ENCODE measurements at regions not wholly inside any gene's neighbourhood (a gene's known extent, or its start where the extent isn't known, plus 50 kb on each side); places are given as distances from the start of the nearest gene placed in this dataset.

GRCh38 chr21:35367553-35367952 is 318.5 kb upstream of the RUNX1 start:
- DNase-seq (ENCODE audit: low spot score) = no peak

- DNase-seq (ENCODE audit: low spot score) = no peak
Observed at GRCh38 chr21:35366394-35367080, 317.4 kb upstream of the RUNX1 start.

GRCh38 chr21:35363458-35363857 is 314.4 kb upstream of the RUNX1 start:
- no peak for DNase-seq (ENCODE audit: low spot score)

GRCh38 chr21:35361988-35362387 is 312.9 kb upstream of the RUNX1 start:
- no peak for DNase-seq (ENCODE audit: low spot score)

GRCh38 chr21:35360870-35361570 is 311.9 kb upstream of the RUNX1 start:
- DNase-seq (ENCODE audit: low spot score) = no peak

GRCh38 chr21:35359076-35359475 is 310.0 kb upstream of the RUNX1 start:
- no peak for DNase-seq (ENCODE audit: low spot score)

- DNase-seq (ENCODE audit: low spot score) = no peak
Observed at GRCh38 chr21:35358008-35358407, 308.9 kb upstream of the RUNX1 start.

GRCh38 chr21:35357041-35357780 is 308.1 kb upstream of the RUNX1 start:
- no peak for DNase-seq (ENCODE audit: low spot score)

- DNase-seq (ENCODE audit: low spot score) = no peak
Observed at GRCh38 chr21:35354078-35354477, 305.0 kb upstream of the RUNX1 start.

GRCh38 chr21:35352793-35353192 is 303.7 kb upstream of the RUNX1 start:
- no peak for DNase-seq (ENCODE audit: low spot score)

GRCh38 chr21:35352066-35352770 is 303.1 kb upstream of the RUNX1 start:
- DNase-seq (ENCODE audit: low spot score) = no peak

- DNase-seq (ENCODE audit: low spot score) = no peak
Observed at GRCh38 chr21:35351434-35351833, 302.3 kb upstream of the RUNX1 start.

GRCh38 chr21:35350965-35351364 is 301.9 kb upstream of the RUNX1 start:
- no peak for DNase-seq (ENCODE audit: low spot score)

GRCh38 chr21:35349376-35350080 is 300.4 kb upstream of the RUNX1 start:
- no peak for DNase-seq (ENCODE audit: low spot score)

- no peak for DNase-seq (ENCODE audit: low spot score)
Observed at GRCh38 chr21:35348686-35349085, 299.6 kb upstream of the RUNX1 start.

- DNase-seq (ENCODE audit: low spot score) = no peak
Observed at GRCh38 chr21:35346697-35347096, 297.6 kb upstream of the RUNX1 start.

GRCh38 chr21:35345954-35346353 is 296.9 kb upstream of the RUNX1 start:
- no peak for DNase-seq (ENCODE audit: low spot score)

GRCh38 chr21:35344582-35344981 is 295.5 kb upstream of the RUNX1 start:
- DNase-seq (ENCODE audit: low spot score) = no peak

GRCh38 chr21:35343046-35343819 is 294.1 kb upstream of the RUNX1 start:
- no peak for DNase-seq (ENCODE audit: low spot score)

- DNase-seq (ENCODE audit: low spot score) = no peak
Observed at GRCh38 chr21:35342440-35342839, 293.3 kb upstream of the RUNX1 start.

- DNase-seq (ENCODE audit: low spot score) = no peak
Observed at GRCh38 chr21:35340273-35340672, 291.2 kb upstream of the RUNX1 start.

Data from HuH-7 (cell line).